HG02642 (cell line): ENCODE measurements at regions not wholly inside any gene's neighbourhood (a gene's known extent, or its start where the extent isn't known, plus 50 kb on each side); places are given as distances from the start of the nearest gene placed in this dataset.

ENCODE experiments used
- ATAC-seq: cut with Tn5 transposase; IDR thresholded peaks from one replicate; pipeline ENCODE4 v1.9.1; 2021; ENCODE audit warnings: mild to moderate bottlenecking; ENCODE audit not compliant: unreplicated experiment, poor library complexity

- ATAC-seq, result no peak
Observed at GRCh38 chr2:120495586-120495985, 149.7 kb downstream of the INHBB start.

GRCh38 chr2:120496235-120496634 is 150.3 kb downstream of the INHBB start:
- no peak for ATAC-seq

GRCh38 chr2:120496759-120497158 is 150.8 kb downstream of the INHBB start:
- no peak for ATAC-seq

GRCh38 chr2:120497261-120497977 is 151.5 kb downstream of the INHBB start:
- no peak for ATAC-seq

- no peak for ATAC-seq
Observed at GRCh38 chr2:120498121-120498520, 152.2 kb downstream of the INHBB start.

- ATAC-seq, result no peak
Observed at GRCh38 chr2:120498576-120499394, 152.8 kb downstream of the INHBB start.

- ATAC-seq, result no peak
Observed at GRCh38 chr2:120499784-120500495, 154.0 kb downstream of the INHBB start.

GRCh38 chr2:120501591-120501990 is 155.7 kb downstream of the INHBB start:
- no peak for ATAC-seq

GRCh38 chr2:120502357-120502756 is 156.4 kb downstream of the INHBB start:
- ATAC-seq, result no peak

- no peak for ATAC-seq
Observed at GRCh38 chr2:120502761-120503160, 156.8 kb downstream of the INHBB start.

- ATAC-seq, result no peak
Observed at GRCh38 chr2:120503206-120503792, 157.4 kb downstream of the INHBB start.

GRCh38 chr2:120503793-120504571 is 158.0 kb downstream of the INHBB start:
- ATAC-seq, result no peak

GRCh38 chr2:120504936-120505705 is 159.2 kb downstream of the INHBB start:
- ATAC-seq, result no peak

- no peak for ATAC-seq
Observed at GRCh38 chr2:120508567-120509041, 162.7 kb downstream of the INHBB start.

GRCh38 chr2:120509213-120509815 is 163.4 kb downstream of the INHBB start:
- ATAC-seq, result no peak

GRCh38 chr2:120509991-120510735 is 164.2 kb downstream of the INHBB start:
- no peak for ATAC-seq

- ATAC-seq, result no peak
Observed at GRCh38 chr2:120510751-120511395, 164.9 kb downstream of the INHBB start.
